ENCODE measurements at regions not wholly inside any gene's neighbourhood (a gene's known extent, or its start where the extent isn't known, plus 50 kb on each side); places are given as distances from the start of the nearest gene placed in this dataset.

GRCh38 chr5:40385544-40385943 is 294.2 kb upstream of the PTGER4 start:
- no peak for TF ChIP-seq FOXK2 (IDR thresholded peaks at IDR 0.05)
- no peak for TF ChIP-seq PKNOX1 (IDR thresholded peaks at IDR 0.05)
- no peak for TF ChIP-seq HDGF (IDR thresholded peaks at IDR 0.05; ENCODE audit: borderline replicate concordance)
- no peak for TF ChIP-seq FOXM1 (IDR thresholded peaks at IDR 0.05; ENCODE audit: borderline replicate concordance)
- no peak for TF ChIP-seq ARNT (IDR thresholded peaks at IDR 0.05)
- no peak for TF ChIP-seq SP1 (IDR thresholded peaks at IDR 0.05)
- no peak for TF ChIP-seq ZNF384 (IDR thresholded peaks at IDR 0.05)
- TF ChIP-seq L3MBTL2 (conservative IDR thresholded peaks at IDR 0.05) = no peak
- TF ChIP-seq NFRKB (IDR thresholded peaks at IDR 0.05) = no peak
- no peak for TF ChIP-seq FOXA1 (IDR thresholded peaks at IDR 0.05)
- TF ChIP-seq ELF4 (IDR thresholded peaks at IDR 0.05) = no peak
- TF ChIP-seq TARDBP (IDR thresholded peaks at IDR 0.05) = no peak
